Adipocyte (in vitro differentiated cells): ENCODE measurements at regions not wholly inside any gene's neighbourhood (a gene's known extent, or its start where the extent isn't known, plus 50 kb on each side); places are given as distances from the start of the nearest gene placed in this dataset.

Experiments
- DNase-seq: peaks from one replicate; pipeline ENCODE4 v3.0.0-alpha.2; 2015; ENCODE audit warnings: low read depth
- H3K27me3 ChIP-seq: replicated peaks from 2 replicates; pipeline ENCODE4 v1.7.0; 2013; ENCODE audit warnings: mild to moderate bottlenecking, low read length, moderate library complexity; ENCODE audit not compliant: control insufficient read depth, insufficient read depth
- H3K36me3 ChIP-seq: 2 replicates; pipeline ENCODE4 v1.7.0; 2013; ENCODE audit warnings: low read length, mild to moderate bottlenecking, moderate library complexity; ENCODE audit not compliant: control insufficient read depth, insufficient read depth, severe bottlenecking
- H3K4me1 ChIP-seq: 2 replicates; pipeline ENCODE4 v1.7.0; 2013; ENCODE audit warnings: mild to moderate bottlenecking, low read length, moderate library complexity; ENCODE audit not compliant: control insufficient read depth, insufficient read depth
- H3K4me3 ChIP-seq: 2 replicates; pipeline ENCODE4 v1.7.0; 2013; ENCODE audit warnings: mild to moderate bottlenecking, low read length, moderate library complexity
- H3K9ac ChIP-seq: 2 replicates; pipeline ENCODE4 v1.7.0; 2013; ENCODE audit warnings: mild to moderate bottlenecking, low read length, moderate library complexity
- H3K9me3 ChIP-seq: 2 replicates; pipeline ENCODE4 v1.7.0; 2013; ENCODE audit warnings: mild to moderate bottlenecking, low read length, moderate library complexity; ENCODE audit not compliant: control insufficient read depth

DNA sequence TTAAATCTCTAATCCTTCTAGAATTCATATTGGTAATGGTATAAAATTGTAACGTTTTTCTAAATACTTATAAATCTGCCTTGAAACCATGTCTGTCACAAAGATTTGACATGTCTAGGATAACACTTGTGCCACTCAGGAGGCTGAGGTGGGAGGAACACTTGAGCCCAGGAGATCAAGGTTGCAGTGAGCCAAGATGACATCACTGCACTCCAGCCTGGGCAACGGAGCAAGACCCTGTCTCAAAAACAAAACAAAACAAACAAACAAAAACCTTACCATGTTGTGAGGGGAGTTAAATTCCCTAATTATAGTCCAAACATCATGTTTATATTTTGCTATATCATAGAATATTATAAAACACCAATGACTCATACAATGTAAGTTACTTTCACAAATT is 317.5 kb upstream of the SOX5 start:
- Histone ChIP-seq H3K9me3 (no peaks in the 10 kb centered on the region), H3K4me1 (peaks cover 9% of the 10 kb centered on the region), H3K9ac (no peak overlapping the region), H3K27me3 (no peaks in the 10 kb centered on the region), H3K36me3 (no peaks in the 10 kb centered on the region), H3K4me3 (no peak overlapping the region)
- DNase-seq, result no peak

DNA sequence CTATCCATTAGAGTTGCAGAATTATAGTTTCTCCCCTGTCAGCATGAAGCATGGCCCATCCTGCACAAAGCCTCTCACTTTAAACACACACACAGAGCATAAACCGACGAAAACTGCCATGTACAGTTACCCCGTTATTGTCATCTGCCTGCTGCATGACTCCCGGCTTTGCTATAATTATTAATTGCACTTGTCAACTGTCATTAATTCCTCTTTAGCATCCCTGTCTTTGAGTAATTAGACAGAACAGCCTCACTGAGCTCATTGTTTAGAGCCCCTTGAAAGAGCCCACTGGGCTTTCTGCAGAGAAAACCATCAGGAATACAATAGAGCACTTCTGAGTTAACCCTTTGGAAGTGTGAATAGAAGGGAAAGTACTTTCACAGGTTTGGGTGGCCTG is 307.2 kb upstream of the SOX5 start:
- Histone ChIP-seq H3K36me3 (no peaks in the 10 kb centered on the region), H3K4me3 (no peak overlapping the region), H3K9me3 (peaks cover 6% of the 10 kb centered on the region), H3K4me1 (no peaks in the 10 kb centered on the region), H3K9ac (no peak overlapping the region), H3K27me3 (no peaks in the 10 kb centered on the region)
- DNase-seq, result no peak

DNA sequence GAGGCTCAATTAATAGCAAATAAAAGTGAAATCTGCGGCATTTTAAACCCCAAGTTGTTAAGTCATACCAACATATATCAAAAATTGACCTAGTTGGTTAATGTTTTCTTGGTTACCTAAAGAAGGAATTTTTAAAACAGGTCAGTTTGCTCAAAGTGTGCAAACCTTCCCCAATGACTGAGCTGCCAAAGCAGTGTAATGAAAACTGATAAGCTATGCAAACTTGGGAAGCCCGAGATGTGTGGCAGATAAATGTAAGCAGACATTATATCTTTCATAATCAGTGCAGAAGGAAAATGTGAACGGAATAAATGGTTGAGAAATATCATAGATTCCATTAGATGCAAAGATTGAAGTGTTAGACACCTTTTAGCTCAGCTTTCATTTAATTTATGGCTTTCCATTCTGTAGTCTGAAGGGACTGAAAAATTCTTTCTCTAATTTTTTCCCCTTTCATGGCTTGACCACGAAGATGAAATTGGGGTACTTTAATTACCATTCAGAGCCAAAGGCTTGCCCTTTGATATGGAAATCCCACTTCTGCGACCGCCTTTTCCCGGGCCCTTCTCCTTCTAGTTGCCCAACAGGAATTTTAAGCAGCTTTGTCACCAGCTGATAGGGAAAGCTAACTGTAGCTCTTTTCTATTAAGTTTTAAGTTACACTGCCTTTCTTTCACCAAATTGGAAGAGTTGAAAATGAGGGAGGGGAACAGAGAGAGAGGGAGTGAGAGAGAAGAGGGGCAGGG is 306.6 kb upstream of the SOX5 start:
- H3K9ac ChIP-seq, result no peak overlapping the region
- DNase-seq, result no peak
- peaks cover 6% of the 10 kb centered on the region for H3K9me3 ChIP-seq
- no peaks in the 10 kb centered on the region for H3K4me1 ChIP-seq
- H3K4me3 ChIP-seq, result no peak overlapping the region
- H3K27me3 ChIP-seq, result no peaks in the 10 kb centered on the region
- H3K36me3 ChIP-seq, result no peaks in the 10 kb centered on the region

DNA sequence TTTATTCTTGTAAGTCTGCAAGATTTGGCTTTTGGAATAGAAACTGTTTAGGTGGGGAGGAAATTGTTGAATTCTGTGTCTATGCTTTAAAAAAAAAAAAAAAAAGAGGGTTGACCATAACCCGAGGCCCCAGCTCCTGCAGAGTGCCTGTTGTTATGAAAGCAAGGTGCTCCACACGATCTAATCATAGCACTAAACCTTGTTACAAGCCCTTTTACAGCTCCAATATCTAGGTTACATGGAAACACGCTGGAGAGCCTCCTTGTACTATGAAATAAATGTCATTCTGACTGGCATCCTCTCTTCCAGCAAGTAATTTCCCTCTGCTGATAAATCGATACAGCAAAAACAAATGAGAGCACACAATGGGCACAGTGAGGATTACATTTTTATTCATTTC is 303.1 kb upstream of the SOX5 start:
- no peaks in the 10 kb centered on the region for H3K36me3 ChIP-seq
- H3K4me3 ChIP-seq, result no peak overlapping the region
- H3K27me3 ChIP-seq, result no peaks in the 10 kb centered on the region
- H3K9ac ChIP-seq, result no peak overlapping the region
- DNase-seq, result no peak
- H3K9me3 ChIP-seq, result peaks cover 6% of the 10 kb centered on the region
- H3K4me1 ChIP-seq, result no peaks in the 10 kb centered on the region

DNA sequence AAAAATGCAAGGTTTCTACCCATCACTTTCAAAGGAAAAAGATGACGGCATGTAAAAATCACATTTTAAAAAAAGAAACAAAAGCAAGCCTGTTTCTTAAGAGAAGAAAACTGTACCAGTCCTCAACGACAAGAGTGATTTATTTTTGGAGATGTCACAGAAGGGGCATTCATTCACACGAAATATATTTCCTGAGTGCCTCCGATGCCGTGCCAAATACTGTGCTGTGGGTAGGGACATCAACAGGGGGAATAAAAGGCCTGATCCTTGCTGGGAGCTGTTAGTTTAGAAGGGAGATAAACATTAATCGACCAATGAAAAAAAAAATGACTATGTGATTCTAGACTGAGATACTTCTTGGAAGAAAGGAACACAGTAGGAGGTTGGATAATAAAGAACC is 297.5 kb upstream of the SOX5 start:
- Histone ChIP-seq H3K27me3 (no peaks in the 10 kb centered on the region), H3K9ac (no peak overlapping the region), H3K4me1 (no peaks in the 10 kb centered on the region), H3K9me3 (no peaks in the 10 kb centered on the region), H3K36me3 (no peaks in the 10 kb centered on the region), H3K4me3 (no peak overlapping the region)
- DNase-seq, result no peak

DNA sequence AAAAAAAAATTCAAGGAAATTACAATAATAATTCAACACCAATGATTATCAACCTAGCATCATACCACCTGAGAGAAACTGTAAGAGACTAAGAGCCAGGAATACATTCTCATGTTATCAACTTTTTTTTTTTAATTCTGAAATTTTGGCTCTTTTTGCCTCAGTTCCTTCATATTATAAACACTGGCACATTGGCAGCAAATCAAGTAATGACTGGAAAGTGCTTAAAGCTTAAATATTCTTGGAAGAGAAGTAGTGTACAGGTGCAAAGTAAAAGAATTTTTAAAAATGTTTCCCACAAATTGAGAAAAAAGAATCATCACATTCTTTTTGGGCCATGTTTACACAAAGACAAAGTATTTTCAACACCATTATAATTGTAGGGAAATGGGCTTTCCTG is 296.9 kb upstream of the SOX5 start:
- Histone ChIP-seq H3K4me3 (no peak overlapping the region), H3K36me3 (no peaks in the 10 kb centered on the region), H3K9ac (no peak overlapping the region), H3K27me3 (no peaks in the 10 kb centered on the region), H3K9me3 (no peaks in the 10 kb centered on the region), H3K4me1 (no peaks in the 10 kb centered on the region)
- no peak for DNase-seq

DNA sequence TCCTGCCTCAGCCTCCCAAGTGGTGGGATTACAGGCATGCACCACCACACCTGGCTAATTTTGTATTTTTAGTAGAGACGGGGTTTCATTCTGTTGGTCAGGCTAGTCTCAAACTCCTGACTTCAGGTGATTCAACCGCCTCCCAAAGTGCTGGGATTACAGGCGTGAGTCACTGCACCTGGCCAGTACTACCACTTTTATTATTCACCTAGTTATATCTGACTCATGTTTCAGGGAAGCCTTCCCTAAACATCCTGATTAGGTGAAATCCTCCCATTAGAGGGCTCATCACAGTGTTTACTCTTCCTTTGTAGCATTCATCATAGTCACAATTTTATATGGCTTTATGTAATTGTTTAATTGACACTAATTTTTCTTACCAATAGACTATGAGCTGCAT is 295.3 kb upstream of the SOX5 start:
- H3K4me1 ChIP-seq, result no peaks in the 10 kb centered on the region
- H3K4me3 ChIP-seq, result no peak overlapping the region
- H3K36me3 ChIP-seq, result no peaks in the 10 kb centered on the region
- DNase-seq, result no peak
- no peak overlapping the region for H3K9ac ChIP-seq
- no peaks in the 10 kb centered on the region for H3K27me3 ChIP-seq
- no peaks in the 10 kb centered on the region for H3K9me3 ChIP-seq

DNA sequence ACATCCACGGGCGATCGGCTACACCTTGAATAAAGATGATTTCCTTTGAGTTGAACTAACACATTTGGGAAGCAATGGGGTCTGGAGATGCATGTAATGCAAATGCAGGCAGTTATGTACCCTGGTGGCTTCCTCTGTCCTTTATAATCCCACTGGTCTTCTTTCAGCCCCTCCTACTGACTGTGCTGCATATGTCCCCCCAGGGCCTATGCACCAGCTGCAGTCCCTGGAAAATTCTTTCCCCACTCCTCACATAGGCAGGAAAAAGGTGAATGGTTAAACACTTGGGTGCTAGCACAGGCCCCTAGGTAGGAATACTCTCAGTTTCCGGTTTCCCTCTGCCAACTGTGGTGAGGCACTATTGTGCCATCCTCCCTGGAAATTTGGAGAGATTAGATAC is 294.8 kb upstream of the SOX5 start:
- Histone ChIP-seq H3K9me3 (no peaks in the 10 kb centered on the region), H3K4me3 (no peak overlapping the region), H3K4me1 (no peaks in the 10 kb centered on the region), H3K36me3 (no peaks in the 10 kb centered on the region), H3K27me3 (no peaks in the 10 kb centered on the region), H3K9ac (no peak overlapping the region)
- no peak for DNase-seq

DNA sequence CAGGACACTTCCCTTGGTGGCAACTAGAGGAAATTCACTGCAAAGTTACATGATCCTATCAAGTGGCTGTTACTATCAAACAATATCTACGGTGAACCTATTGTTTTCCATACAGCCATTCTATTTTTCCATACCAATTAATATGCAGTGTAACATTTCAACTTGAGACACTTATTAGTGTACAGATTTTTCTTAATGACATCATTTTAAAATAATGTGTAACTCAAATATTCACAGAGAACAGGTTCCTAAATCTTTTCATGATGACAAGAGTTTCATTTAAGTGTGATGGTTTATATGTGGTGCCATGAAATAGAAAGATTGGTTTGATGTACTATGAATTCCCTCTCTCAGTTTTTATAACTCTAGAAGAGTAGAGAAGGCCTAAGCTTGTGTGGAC is 291.2 kb upstream of the SOX5 start:
- no peaks in the 10 kb centered on the region for H3K27me3 ChIP-seq
- H3K4me1 ChIP-seq, result no peaks in the 10 kb centered on the region
- H3K4me3 ChIP-seq, result no peak overlapping the region
- no peaks in the 10 kb centered on the region for H3K36me3 ChIP-seq
- no peaks in the 10 kb centered on the region for H3K9me3 ChIP-seq
- DNase-seq, result no peak
- no peak overlapping the region for H3K9ac ChIP-seq

DNA sequence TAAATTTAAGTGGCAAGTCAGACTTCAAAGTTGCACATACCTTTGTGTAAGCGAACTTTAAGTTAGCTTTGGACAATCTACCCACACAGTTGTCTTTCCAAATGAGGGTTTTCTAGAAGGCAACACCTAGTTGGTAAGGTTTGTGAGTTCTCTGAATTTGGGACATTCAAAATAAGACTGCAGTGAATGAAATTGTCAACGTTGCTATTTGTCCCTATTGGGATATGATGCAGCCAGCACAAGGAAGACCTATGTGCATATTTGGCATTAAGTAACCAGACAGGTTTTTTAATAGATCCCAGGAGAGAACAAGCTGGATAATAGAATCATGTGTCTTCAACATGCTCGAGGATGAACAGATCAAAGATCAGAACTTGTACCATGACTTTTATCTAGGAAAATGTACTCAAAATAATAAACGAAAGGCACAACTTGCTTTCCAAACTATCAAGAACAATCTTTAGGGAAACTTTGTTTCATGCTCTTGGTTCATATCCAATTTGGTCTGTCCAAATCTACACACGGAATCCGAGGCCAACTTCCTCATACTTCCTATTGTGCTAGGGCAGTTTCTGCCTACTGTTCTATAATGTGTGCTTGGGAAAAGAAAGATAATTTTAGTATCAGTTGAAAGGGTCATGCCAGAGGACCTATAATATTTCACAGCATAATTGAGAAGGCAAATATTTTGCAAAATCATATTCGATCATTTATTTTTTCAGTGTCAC is 284.2 kb upstream of the SOX5 start:
- Histone ChIP-seq H3K9ac (no peak overlapping the region), H3K4me3 (no peak overlapping the region), H3K4me1 (peaks cover 17% of the 10 kb centered on the region), H3K9me3 (no peaks in the 10 kb centered on the region), H3K27me3 (no peaks in the 10 kb centered on the region), H3K36me3 (no peaks in the 10 kb centered on the region)
- DNase-seq, result no peak

DNA sequence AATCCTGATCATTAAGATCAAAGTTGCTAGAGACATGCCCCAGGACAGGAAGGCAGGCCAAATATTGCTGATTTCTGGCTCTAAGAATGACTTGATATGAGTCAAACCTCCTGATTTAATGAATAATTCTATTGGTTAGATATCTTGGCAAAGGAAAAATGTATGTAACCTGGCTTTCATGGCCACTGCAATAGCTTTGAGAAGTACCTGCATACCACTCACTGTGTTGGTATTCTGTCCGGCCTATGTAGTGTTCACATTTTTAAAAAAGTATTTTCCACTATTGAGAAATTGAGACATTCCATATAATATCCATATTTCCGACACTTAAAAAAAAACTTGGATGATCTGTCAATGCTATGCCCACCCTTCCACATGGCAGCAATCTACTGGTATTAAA is 283.1 kb upstream of the SOX5 start:
- Histone ChIP-seq H3K9me3 (no peaks in the 10 kb centered on the region), H3K27me3 (no peaks in the 10 kb centered on the region), H3K4me1 (peaks cover 27% of the 10 kb centered on the region), H3K36me3 (no peaks in the 10 kb centered on the region), H3K9ac (no peak overlapping the region), H3K4me3 (no peak overlapping the region)
- no peak for DNase-seq

DNA sequence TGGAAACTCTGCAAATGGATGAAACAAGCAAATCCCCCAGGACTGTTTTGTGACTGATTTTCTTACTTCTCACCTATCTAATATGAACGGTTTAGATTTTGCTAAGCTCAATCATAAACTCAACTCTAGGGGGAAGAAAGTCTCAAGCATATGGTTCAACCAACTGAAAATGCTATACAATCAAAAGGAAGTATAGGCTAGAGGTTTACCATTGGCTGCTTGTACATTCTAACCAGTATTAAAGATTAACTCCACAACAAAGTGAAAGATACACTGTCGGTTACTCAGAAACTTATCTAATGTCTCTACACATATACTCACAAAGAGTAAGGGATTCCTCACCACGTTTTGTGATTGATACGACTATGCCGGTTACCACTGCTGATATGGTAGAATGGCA is 281.8 kb upstream of the SOX5 start:
- no peaks in the 10 kb centered on the region for H3K9me3 ChIP-seq
- peaks cover 38% of the 10 kb centered on the region for H3K4me1 ChIP-seq
- DNase-seq, result no peak
- no peak overlapping the region for H3K4me3 ChIP-seq
- no peaks in the 10 kb centered on the region for H3K36me3 ChIP-seq
- H3K27me3 ChIP-seq, result no peaks in the 10 kb centered on the region
- no peak overlapping the region for H3K9ac ChIP-seq
